GM23248 (cell line): ENCODE measurements at regions not wholly inside any gene's neighbourhood (a gene's known extent, or its start where the extent isn't known, plus 50 kb on each side); places are given as distances from the start of the nearest gene placed in this dataset.
A peak's percentile ranks its signal among the peaks of the same experiment; 100 is the strongest.

Source experiments
- DNase-seq: peaks from one replicate; pipeline ENCODE4 v3.0.0-alpha.2; 2015
- H2AFZ ChIP-seq: fragments of 200-600 bp; sonication (generic); 2 replicates; pipeline ENCODE4 v1.6.1; 2016; ENCODE audit warnings: antibody characterized with exemption
- H3F3A ChIP-seq: fragments of 200-600 bp; sonication (generic); 2 replicates; pipeline ENCODE4 v1.6.1; 2016; ENCODE audit warnings: mild to moderate bottlenecking, antibody characterized with exemption, mixed run types; ENCODE audit not compliant: insufficient read depth
- H3K27ac ChIP-seq: fragments of 200-600 bp; sonication (generic); 2 replicates; pipeline ENCODE4 v1.5.1; 2016; ENCODE audit warnings: mild to moderate bottlenecking
- H3K27me3 ChIP-seq: fragments of 200-600 bp; sonication (generic); replicated peaks from 2 replicates; pipeline ENCODE4 v1.6.1; 2016; ENCODE audit warnings: mild to moderate bottlenecking; ENCODE audit not compliant: insufficient read depth
- H3K36me3 ChIP-seq: fragments of 200-600 bp; sonication (generic); 2 replicates; pipeline ENCODE4 v1.6.1; 2016; ENCODE audit warnings: low read depth, mild to moderate bottlenecking
- H3K4me1 ChIP-seq: fragments of 200-600 bp; sonication (generic); 2 replicates; pipeline ENCODE4 v1.6.1; 2016; ENCODE audit warnings: mild to moderate bottlenecking; ENCODE audit not compliant: insufficient read depth
- H3K4me2 ChIP-seq: fragments of 200-600 bp; sonication (generic); one replicate; pipeline ENCODE4 v1.6.1; 2016; ENCODE audit warnings: mild to moderate bottlenecking; ENCODE audit not compliant: unreplicated experiment
- H3K4me3 ChIP-seq: fragments of 200-600 bp; sonication (generic); 2 replicates; pipeline ENCODE4 v1.5.1; 2016; ENCODE audit warnings: mild to moderate bottlenecking
- H3K79me2 ChIP-seq: fragments of 200-600 bp; sonication (generic); 2 replicates; pipeline ENCODE4 v1.6.1; 2016; ENCODE audit warnings: mild to moderate bottlenecking; ENCODE audit not compliant: insufficient read depth
- H3K9ac ChIP-seq: fragments of 200-600 bp; sonication (generic); 2 replicates; pipeline ENCODE4 v1.6.1; 2016; ENCODE audit warnings: mild to moderate bottlenecking
- H3K9me2 ChIP-seq: fragments of 200-600 bp; sonication (generic); 2 replicates; pipeline ENCODE4 v1.6.1; 2016; ENCODE audit warnings: mixed run types, mild to moderate bottlenecking, moderate library complexity; ENCODE audit not compliant: insufficient read depth
- H3K9me3 ChIP-seq: fragments of 200-600 bp; sonication (generic); one replicate; pipeline ENCODE4 v1.6.1; 2017; ENCODE audit warnings: low read depth
- H4K20me1 ChIP-seq: fragments of 200-600 bp; sonication (generic); 2 replicates; pipeline ENCODE4 v1.6.0; 2016; ENCODE audit not compliant: insufficient read depth
- EZH2 ChIP-seq: fragments of 200-600 bp; sonication (generic); IDR thresholded peaks from 2 replicates; pipeline ENCODE4 v1.6.1; 2018; ENCODE audit warnings: antibody characterized with exemption, mild to moderate bottlenecking; ENCODE audit not compliant: insufficient read depth, poor library complexity, severe bottlenecking
- EZH2phosphoT487 ChIP-seq: fragments of 200-600 bp; sonication (generic); IDR thresholded peaks from 2 replicates; pipeline ENCODE4 v1.6.1; 2018; ENCODE audit warnings: antibody characterized with exemption, moderate library complexity, mild to moderate bottlenecking, low read depth; ENCODE audit not compliant: insufficient read depth
- WGBS, 2 experiments: methylation state at CpG; one replicate each; pipeline ENCODE4 v1.1.6; 2015 to 2017; ENCODE audit warnings: low lambda C conversion rate in 2 of 2, low coverage in 1 of 2; ENCODE audit errors: missing lambda C conversion rate in 2 of 2; 5-methylcytosine and 5-hydroxymethylcytosine counted together
- in situ Hi-C: fragments of 300-500 bp; cut with MboI; formaldehyde crosslinking; loops from 2 replicates; pipeline ENCODE4 v1.15.0; 2020

- in situ Hi-C loops: no loop called here
- H3K4me1 ChIP-seq: peaks cover 29% of the 10 kb centered on the region
- 77 to 82% methylated on average over 5 of the region's 5 CpGs for WGBS, 2 experiments
Observed at GRCh38 chr9:21570643-21571275, 88.6 kb upstream of the IFNE start.

GRCh38 chr9:21574261-21574660 is 92.1 kb upstream of the IFNE start:
- Histone ChIP-seq H3K4me1 (peaks cover 59% of the 10 kb centered on the region), H3K9me3 (no peaks in the 10 kb centered on the region), H3K79me2 (peaks cover 55% of the 10 kb centered on the region), H3K4me3 (no peak overlapping the region), H4K20me1 (no peaks in the 10 kb centered on the region), H3K9ac (no peak overlapping the region), H2AFZ (no peak overlapping the region), H3K9me2 (no peaks in the 10 kb centered on the region), H3K36me3 (no peaks in the 10 kb centered on the region), H3F3A (peaks cover 58% of the 10 kb centered on the region), H3K4me2 (no peak overlapping the region), H3K27me3 (no peaks in the 10 kb centered on the region), H3K27ac (no peak overlapping the region)
- no peak for DNase-seq
- TF ChIP-seq EZH2 (no peak), EZH2phosphoT487 (no peak)
- WGBS, 2 experiments: 38 to 48% methylated on average over 1 of the region's 1 CpG
- in situ Hi-C loops: no loop called here

More at GRCh38 chr9:21570643-21571275, 88.6 kb upstream of the IFNE start:
- H3K4me2 ChIP-seq: peak overlapping the region; percentile 18
- no peak overlapping the region for H3K9ac ChIP-seq
- H3F3A ChIP-seq: peaks cover 28% of the 10 kb centered on the region
- no peaks in the 10 kb centered on the region for H3K9me3 ChIP-seq
- H2AFZ ChIP-seq: peak overlapping the region; percentile 49
- H3K36me3 ChIP-seq: no peaks in the 10 kb centered on the region; the same call in 1 of the 2 replicates
- no peak overlapping the region for H3K4me3 ChIP-seq
- H3K27me3 ChIP-seq: no peaks in the 10 kb centered on the region
- TF ChIP-seq EZH2phosphoT487 (no peak), EZH2 (no peak)
- DNase-seq: no peak
- no peaks in the 10 kb centered on the region for H3K9me2 ChIP-seq
- H4K20me1 ChIP-seq: no peaks in the 10 kb centered on the region
- H3K27ac ChIP-seq: no peak overlapping the region
- peaks cover 63% of the 10 kb centered on the region for H3K79me2 ChIP-seq

GRCh38 chr9:21576331-21577189 is 94.4 kb upstream of the IFNE start:
- H3K4me1 ChIP-seq: peaks cover 54% of the 10 kb centered on the region
- no peaks in the 10 kb centered on the region for H3K36me3 ChIP-seq
- no peaks in the 10 kb centered on the region for H3K9me2 ChIP-seq
- peaks cover 55% of the 10 kb centered on the region for H3K79me2 ChIP-seq
- no peaks in the 10 kb centered on the region for H3K9me3 ChIP-seq
- TF ChIP-seq EZH2 (no peak), EZH2phosphoT487 (no peak)
- H3K27me3 ChIP-seq: no peaks in the 10 kb centered on the region
- in situ Hi-C loops: no loop called here
- peak; percentile 95 for DNase-seq
- H3K4me3 ChIP-seq: peak overlapping the region; percentile 74
- peaks cover 56% of the 10 kb centered on the region for H3F3A ChIP-seq
- H3K9ac ChIP-seq: peak overlapping the region; percentile 81
- H3K4me2 ChIP-seq: peak overlapping the region; percentile 91
- peak overlapping the region; percentile 97 for H3K27ac ChIP-seq
- H2AFZ ChIP-seq: peak overlapping the region; percentile 78
- 7 to 10% methylated on average over 7 of the region's 7 CpGs for WGBS, 2 experiments
- H4K20me1 ChIP-seq: no peaks in the 10 kb centered on the region

GRCh38 chr9:21579247-21579671 is 97.1 kb upstream of the IFNE start:
- WGBS, 2 experiments: 72 to 74% methylated on average over 4 of the region's 4 CpGs
- H3K36me3 ChIP-seq: no peaks in the 10 kb centered on the region
- peaks cover 68% of the 10 kb centered on the region for H3K79me2 ChIP-seq
- H3K4me3 ChIP-seq: peak overlapping the region; percentile 74
- in situ Hi-C loops: no loop called here
- H3K9me2 ChIP-seq: no peaks in the 10 kb centered on the region
- peaks cover 67% of the 10 kb centered on the region for H3K4me1 ChIP-seq
- no peak for TF ChIP-seq EZH2phosphoT487
- no peak for TF ChIP-seq EZH2
- H3K27me3 ChIP-seq: no peaks in the 10 kb centered on the region
- H2AFZ ChIP-seq: peak overlapping the region; percentile 74
- peak overlapping the region; percentile 81 for H3K9ac ChIP-seq
- H3K9me3 ChIP-seq: no peaks in the 10 kb centered on the region
- DNase-seq: peak; percentile 56
- peak overlapping the region; percentile 91 for H3K4me2 ChIP-seq
- peaks cover 63% of the 10 kb centered on the region for H3F3A ChIP-seq
- peak overlapping the region; percentile 97 for H3K27ac ChIP-seq
- H4K20me1 ChIP-seq: no peaks in the 10 kb centered on the region
